22Rv1 (cell line): ENCODE measurements at regions not wholly inside any gene's neighbourhood (a gene's known extent, or its start where the extent isn't known, plus 50 kb on each side); places are given as distances from the start of the nearest gene placed in this dataset.

Source experiments
- CTCF ChIP-seq: fragments of 450-650 bp; IDR thresholded peaks from 2 replicates; pipeline ENCODE4 v1.5.1; 2017; ENCODE audit warnings: mild to moderate bottlenecking
- ZFX ChIP-seq: fragments of 450-650 bp; IDR thresholded peaks from 2 replicates; pipeline ENCODE4 v1.6.1; 2017; ENCODE audit warnings: antibody characterized with exemption, borderline replicate concordance

GRCh38 chr2:117401582-117401981 lies 412.9 kb upstream of the DDX18 start:
- TF ChIP-seq CTCF (no peak), ZFX (no peak)
